ENCODE measurements at regions not wholly inside any gene's neighbourhood (a gene's known extent, or its start where the extent isn't known, plus 50 kb on each side); places are given as distances from the start of the nearest gene placed in this dataset.
"Not testable (repeated sequence)": the region's sequence is repeated elsewhere in the genome, so short reads cannot be mapped to it uniquely, and the experiment has no call there.

DNA sequence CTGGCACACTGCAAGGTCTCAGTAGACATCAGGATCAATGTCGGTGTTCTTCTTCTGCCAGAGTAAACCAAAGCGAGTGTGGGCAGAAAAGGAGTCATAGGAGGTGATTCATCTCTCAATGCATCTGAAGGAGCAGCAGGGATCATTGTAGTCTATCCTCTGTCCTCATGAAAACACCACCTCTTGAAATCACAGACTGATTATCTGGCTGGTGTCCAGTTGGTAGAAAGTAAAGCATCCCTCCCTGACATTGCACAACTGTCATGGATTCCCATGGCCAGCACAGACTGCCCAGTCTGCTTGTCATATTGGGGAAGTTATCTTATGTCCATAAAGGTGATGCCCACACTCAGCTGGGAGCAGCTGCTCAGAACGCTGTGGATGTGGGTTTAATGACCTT is 74.1 kb downstream of the ABCC12 start:
- H3K36me3 ChIP-seq (ENCODE audit: insufficient read depth, insufficient read length, low read length): no peaks in the 10 kb centered on the region
- TF ChIP-seq YY1 (IDR thresholded peaks at IDR 0.05; ENCODE audit: insufficient read depth, insufficient read length): no peak
- no peak for TF ChIP-seq ZNF274 (IDR thresholded peaks at IDR 0.05; ENCODE audit: low read depth, low read length)
- no peak for TF ChIP-seq SUZ12 (IDR thresholded peaks at IDR 0.05; ENCODE audit: extremely low read depth, insufficient read depth, insufficient read length)
- H3K4me3 ChIP-seq (ENCODE audit: insufficient read length, low read depth): no peak overlapping the region
- H3K9me3 ChIP-seq (ENCODE audit: insufficient read depth, low read length): no peaks in the 10 kb centered on the region
- DNase-seq (ENCODE audit: low read depth, low spot score): no peak
- no peak overlapping the region for H3K9ac ChIP-seq (ENCODE audit: insufficient read length, low read depth)
- no peaks in the 10 kb centered on the region for H3K27me3 ChIP-seq (ENCODE audit: insufficient read depth, insufficient read length)
- no peaks in the 10 kb centered on the region for H3K4me1 ChIP-seq (ENCODE audit: insufficient read depth, insufficient read length)

- DNase-seq (ENCODE audit: low read depth, low spot score): no peak
- Histone ChIP-seq H3K4me1 (ENCODE audit: insufficient read depth, insufficient read length) (no peaks in the 10 kb centered on the region), H3K27me3 (ENCODE audit: insufficient read depth, insufficient read length) (no peaks in the 10 kb centered on the region), H3K36me3 (ENCODE audit: insufficient read depth, insufficient read length, low read length) (no peaks in the 10 kb centered on the region), H3K4me3 (ENCODE audit: insufficient read length, low read depth) (no peak overlapping the region), H3K9me3 (ENCODE audit: insufficient read depth, low read length) (no peaks in the 10 kb centered on the region), H3K9ac (ENCODE audit: insufficient read length, low read depth) (no peak overlapping the region)
- TF ChIP-seq SUZ12 (IDR thresholded peaks at IDR 0.05; ENCODE audit: extremely low read depth, insufficient read depth, insufficient read length) (no peak), ZNF274 (IDR thresholded peaks at IDR 0.05; ENCODE audit: low read depth, low read length) (no peak), YY1 (IDR thresholded peaks at IDR 0.05; ENCODE audit: insufficient read depth, insufficient read length) (no peak)
These were observed 79.3 kb downstream of the ABCC12 start for GRCh38 chr16:48076455-48077012.

DNA sequence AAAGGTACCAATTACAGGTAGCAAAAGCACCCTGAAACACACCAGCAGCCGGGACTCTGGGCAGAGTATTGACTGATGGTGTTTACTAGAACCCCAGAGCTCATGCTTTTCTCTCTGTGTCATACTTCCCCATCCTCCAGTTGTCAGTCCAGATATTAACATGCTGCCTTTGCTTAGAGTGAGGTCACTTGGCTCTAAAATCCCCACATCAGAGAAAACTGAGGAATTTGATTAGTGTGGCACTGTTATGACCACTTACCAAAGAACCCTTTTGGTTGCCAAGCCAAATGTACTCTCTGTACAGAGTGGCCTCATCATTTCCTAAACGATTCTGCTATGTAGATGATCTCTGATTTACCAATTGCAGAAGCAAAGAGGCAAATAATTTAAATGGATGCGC is 80.4 kb downstream of the ABCC12 start:
- Histone ChIP-seq H3K27me3 (ENCODE audit: insufficient read depth, insufficient read length) (no peaks in the 10 kb centered on the region), H3K4me3 (ENCODE audit: insufficient read length, low read depth) (no peak overlapping the region), H3K9ac (ENCODE audit: insufficient read length, low read depth) (no peak overlapping the region), H3K36me3 (ENCODE audit: insufficient read depth, insufficient read length, low read length) (no peaks in the 10 kb centered on the region), H3K4me1 (ENCODE audit: insufficient read depth, insufficient read length) (no peaks in the 10 kb centered on the region), H3K9me3 (ENCODE audit: insufficient read depth, low read length) (no peaks in the 10 kb centered on the region)
- TF ChIP-seq YY1 (IDR thresholded peaks at IDR 0.05; ENCODE audit: insufficient read depth, insufficient read length) (no peak), SUZ12 (IDR thresholded peaks at IDR 0.05; ENCODE audit: extremely low read depth, insufficient read depth, insufficient read length) (no peak), ZNF274 (IDR thresholded peaks at IDR 0.05; ENCODE audit: low read depth, low read length) (no peak)
- no peak for DNase-seq (ENCODE audit: low read depth, low spot score)

GRCh38 chr16:48067388-48067787 is 88.4 kb downstream of the ABCC12 start:
- TF ChIP-seq ZNF274 (IDR thresholded peaks at IDR 0.05; ENCODE audit: low read depth, low read length) (no peak), SUZ12 (IDR thresholded peaks at IDR 0.05; ENCODE audit: extremely low read depth, insufficient read depth, insufficient read length) (no peak), YY1 (IDR thresholded peaks at IDR 0.05; ENCODE audit: insufficient read depth, insufficient read length) (no peak)
- DNase-seq (ENCODE audit: low read depth, low spot score): no peak
- no peak overlapping the region for H3K9ac ChIP-seq (ENCODE audit: insufficient read length, low read depth)

GRCh38 chr16:48064971-48065370 is 90.8 kb downstream of the ABCC12 start:
- Histone ChIP-seq H3K4me3 (ENCODE audit: insufficient read length, low read depth) (no peak overlapping the region), H3K9me3 (ENCODE audit: insufficient read depth, low read length) (peaks cover 8% of the 10 kb centered on the region; the same call in 1 of the 2 replicates), H3K27me3 (ENCODE audit: insufficient read depth, insufficient read length) (no peaks in the 10 kb centered on the region), H3K4me1 (ENCODE audit: insufficient read depth, insufficient read length) (no peaks in the 10 kb centered on the region), H3K9ac (ENCODE audit: insufficient read length, low read depth) (no peak overlapping the region), H3K36me3 (ENCODE audit: insufficient read depth, insufficient read length, low read length) (no peaks in the 10 kb centered on the region)
- TF ChIP-seq YY1 (IDR thresholded peaks at IDR 0.05; ENCODE audit: insufficient read depth, insufficient read length) (no peak), ZNF274 (IDR thresholded peaks at IDR 0.05; ENCODE audit: low read depth, low read length) (no peak), SUZ12 (IDR thresholded peaks at IDR 0.05; ENCODE audit: extremely low read depth, insufficient read depth, insufficient read length) (no peak)
- no peak for DNase-seq (ENCODE audit: low read depth, low spot score)

More at GRCh38 chr16:48067388-48067787, 88.4 kb downstream of the ABCC12 start:
- no peak overlapping the region for H3K4me3 ChIP-seq (ENCODE audit: insufficient read length, low read depth)
- no peaks in the 10 kb centered on the region for H3K27me3 ChIP-seq (ENCODE audit: insufficient read depth, insufficient read length)
- H3K9me3 ChIP-seq (ENCODE audit: insufficient read depth, low read length): peaks cover 8% of the 10 kb centered on the region; the same call in 1 of the 2 replicates
- no peaks in the 10 kb centered on the region for H3K4me1 ChIP-seq (ENCODE audit: insufficient read depth, insufficient read length)
- no peaks in the 10 kb centered on the region for H3K36me3 ChIP-seq (ENCODE audit: insufficient read depth, insufficient read length, low read length)

- no peak for TF ChIP-seq ZNF274 (IDR thresholded peaks at IDR 0.05; ENCODE audit: low read depth, low read length)
- TF ChIP-seq SUZ12 (IDR thresholded peaks at IDR 0.05; ENCODE audit: extremely low read depth, insufficient read depth, insufficient read length): no peak
- TF ChIP-seq YY1 (IDR thresholded peaks at IDR 0.05; ENCODE audit: insufficient read depth, insufficient read length): no peak
- no peak overlapping the region for H3K9ac ChIP-seq (ENCODE audit: insufficient read length, low read depth)
- peaks cover 13% of the 10 kb centered on the region for H3K9me3 ChIP-seq (ENCODE audit: insufficient read depth, low read length)
- no peaks in the 10 kb centered on the region for H3K27me3 ChIP-seq (ENCODE audit: insufficient read depth, insufficient read length)
- no peaks in the 10 kb centered on the region for H3K36me3 ChIP-seq (ENCODE audit: insufficient read depth, insufficient read length, low read length)
- no peaks in the 10 kb centered on the region for H3K4me1 ChIP-seq (ENCODE audit: insufficient read depth, insufficient read length)
- DNase-seq (ENCODE audit: low read depth, low spot score): no peak
- H3K4me3 ChIP-seq (ENCODE audit: insufficient read length, low read depth): no peak overlapping the region
These were observed 93.1 kb downstream of the ABCC12 start for GRCh38 chr16:48062681-48063080.

DNA sequence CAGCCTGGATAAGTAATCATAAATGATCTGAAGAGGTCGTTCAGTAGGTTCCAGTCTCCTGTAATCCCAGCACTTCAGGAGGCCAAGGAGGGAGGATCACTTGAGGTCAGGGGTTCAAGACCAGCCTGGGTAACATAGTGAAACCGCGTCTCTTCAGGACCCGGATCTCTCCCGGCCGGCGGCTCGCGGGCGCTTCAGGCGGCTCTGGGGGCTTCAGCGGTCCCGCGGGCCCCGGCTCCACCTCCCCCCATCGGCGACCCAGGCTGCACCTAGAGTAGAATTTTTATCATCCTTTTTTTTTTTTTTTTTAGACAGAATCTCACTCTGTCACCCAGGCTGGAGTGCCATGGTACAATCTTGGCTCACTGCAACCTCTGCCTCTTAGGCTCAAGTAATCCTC is 95.9 kb downstream of the ABCC12 start:
- H3K27me3 ChIP-seq (ENCODE audit: insufficient read depth, insufficient read length): no peaks in the 10 kb centered on the region
- no peak for TF ChIP-seq ZNF274 (IDR thresholded peaks at IDR 0.05; ENCODE audit: low read depth, low read length)
- no peak for TF ChIP-seq SUZ12 (IDR thresholded peaks at IDR 0.05; ENCODE audit: extremely low read depth, insufficient read depth, insufficient read length)
- peaks cover 3% of the 10 kb centered on the region for H3K4me1 ChIP-seq (ENCODE audit: insufficient read depth, insufficient read length)
- peaks cover 13% of the 10 kb centered on the region for H3K9me3 ChIP-seq (ENCODE audit: insufficient read depth, low read length)
- no peak overlapping the region for H3K9ac ChIP-seq (ENCODE audit: insufficient read length, low read depth)
- no peak overlapping the region for H3K4me3 ChIP-seq (ENCODE audit: insufficient read length, low read depth)
- no peaks in the 10 kb centered on the region for H3K36me3 ChIP-seq (ENCODE audit: insufficient read depth, insufficient read length, low read length)
- no peak for DNase-seq (ENCODE audit: low read depth, low spot score)

DNA sequence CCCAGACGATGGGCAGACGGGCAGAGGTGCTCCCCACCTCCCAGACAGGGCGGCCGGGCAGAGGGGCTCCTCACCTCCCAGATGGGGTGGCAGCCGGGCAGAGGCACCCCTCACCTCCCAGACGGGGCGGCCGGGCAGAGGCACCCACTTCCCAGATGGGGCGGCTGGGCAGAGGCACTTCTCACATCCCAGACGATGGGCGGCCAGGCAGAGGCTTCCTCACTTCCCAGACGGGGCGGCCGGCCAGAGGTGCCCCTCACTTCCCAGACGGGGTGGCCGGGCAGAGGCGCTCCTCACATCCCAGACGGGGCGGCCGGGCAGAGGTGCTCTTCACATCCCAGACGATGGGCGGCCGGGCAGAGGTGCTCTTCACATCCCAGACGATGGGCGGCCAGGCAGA is 96.6 kb downstream of the ABCC12 start:
- peaks cover 13% of the 10 kb centered on the region for H3K9me3 ChIP-seq (ENCODE audit: insufficient read depth, low read length)
- H3K4me3 ChIP-seq (ENCODE audit: insufficient read length, low read depth); DNase-seq (ENCODE audit: low read depth, low spot score); H3K27me3 ChIP-seq (ENCODE audit: insufficient read depth, insufficient read length); H3K9ac ChIP-seq (ENCODE audit: insufficient read length, low read depth); H3K36me3 ChIP-seq (ENCODE audit: insufficient read depth, insufficient read length, low read length); H3K4me1 ChIP-seq (ENCODE audit: insufficient read depth, insufficient read length): not testable (repeated sequence)

Data from NT2/D1 (cell line).